ENCODE measurements at regions not wholly inside any gene's neighbourhood (a gene's known extent, or its start where the extent isn't known, plus 50 kb on each side); places are given as distances from the start of the nearest gene placed in this dataset.

DNA sequence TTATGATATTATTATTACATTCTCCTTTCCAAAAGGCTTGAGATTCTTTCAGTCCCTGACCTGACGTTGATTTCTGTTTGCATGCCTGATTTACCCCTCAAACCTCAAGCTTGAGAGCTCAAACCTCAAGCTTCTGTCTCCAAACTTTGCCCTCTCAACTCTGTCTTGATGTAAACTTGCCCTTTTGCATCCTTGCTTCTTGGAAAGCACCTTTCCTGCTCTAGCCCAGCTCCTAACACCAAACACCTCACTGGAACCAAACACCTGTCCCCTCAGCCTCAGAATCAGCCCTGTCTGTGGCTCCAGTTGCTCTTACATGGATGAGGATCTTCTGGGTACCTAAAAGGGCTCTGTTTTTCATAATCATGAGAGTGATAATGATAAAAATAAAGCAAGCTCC, 109.2 kb downstream of the GP2 start:
- Histone ChIP-seq H3K36me3 (ENCODE audit: insufficient read depth, low read length, poor library complexity, severe bottlenecking) (no peaks in the 10 kb centered on the region), H3K4me3 (ENCODE audit: low read depth, low read length, poor library complexity, severe bottlenecking) (no peak overlapping the region), H3K27ac (ENCODE audit: low read depth, low read length, poor library complexity, severe bottlenecking) (no peak overlapping the region), H3K27me3 (replicated peaks; ENCODE audit: insufficient read depth, low read depth, low read length, poor library complexity) (peaks cover 18% of the 10 kb centered on the region), H3K9me3 (ENCODE audit: low read depth, low read length, poor library complexity, severe bottlenecking) (no peaks in the 10 kb centered on the region), H3K4me1 (ENCODE audit: insufficient read depth, low read length, poor library complexity, severe bottlenecking) (no peaks in the 10 kb centered on the region)
- BruUV-seq (replicated peaks) = no TSS peak
- intact Hi-C loops (cut with micrococcal nuclease; ENCODE audit: unreplicated experiment) = no loop called here
- DNase-seq (ENCODE audit: low spot score) = no peak
- CTCF ChIA-PET = interaction anchor here (0.6 kb wide), 1 partner anchor 398 kb away, joined by 3 read pairs; no protein-coding TSS in a partner anchor
- POLR2A ChIA-PET (ENCODE audit: low non-redundant PET) = no interaction called here
- TF ChIP-seq EZH2 (IDR thresholded peaks at IDR 0.05; ENCODE audit: borderline replicate concordance, low read depth, low read length, poor library complexity, severe bottlenecking) = no peak
- TF ChIP-seq, protein P1, sequence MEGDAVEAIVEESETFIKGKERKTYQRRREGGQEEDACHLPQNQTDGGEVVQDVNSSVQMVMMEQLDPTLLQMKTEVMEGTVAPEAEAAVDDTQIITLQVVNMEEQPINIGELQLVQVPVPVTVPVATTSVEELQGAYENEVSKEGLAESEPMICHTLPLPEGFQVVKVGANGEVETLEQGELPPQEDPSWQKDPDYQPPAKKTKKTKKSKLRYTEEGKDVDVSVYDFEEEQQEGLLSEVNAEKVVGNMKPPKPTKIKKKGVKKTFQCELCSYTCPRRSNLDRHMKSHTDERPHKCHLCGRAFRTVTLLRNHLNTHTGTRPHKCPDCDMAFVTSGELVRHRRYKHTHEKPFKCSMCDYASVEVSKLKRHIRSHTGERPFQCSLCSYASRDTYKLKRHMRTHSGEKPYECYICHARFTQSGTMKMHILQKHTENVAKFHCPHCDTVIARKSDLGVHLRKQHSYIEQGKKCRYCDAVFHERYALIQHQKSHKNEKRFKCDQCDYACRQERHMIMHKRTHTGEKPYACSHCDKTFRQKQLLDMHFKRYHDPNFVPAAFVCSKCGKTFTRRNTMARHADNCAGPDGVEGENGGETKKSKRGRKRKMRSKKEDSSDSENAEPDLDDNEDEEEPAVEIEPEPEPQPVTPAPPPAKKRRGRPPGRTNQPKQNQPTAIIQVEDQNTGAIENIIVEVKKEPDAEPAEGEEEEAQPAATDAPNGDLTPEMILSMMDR (conservative IDR thresholded peaks at IDR 0.05; ENCODE audit: low read depth, low read length) = no peak

DNA sequence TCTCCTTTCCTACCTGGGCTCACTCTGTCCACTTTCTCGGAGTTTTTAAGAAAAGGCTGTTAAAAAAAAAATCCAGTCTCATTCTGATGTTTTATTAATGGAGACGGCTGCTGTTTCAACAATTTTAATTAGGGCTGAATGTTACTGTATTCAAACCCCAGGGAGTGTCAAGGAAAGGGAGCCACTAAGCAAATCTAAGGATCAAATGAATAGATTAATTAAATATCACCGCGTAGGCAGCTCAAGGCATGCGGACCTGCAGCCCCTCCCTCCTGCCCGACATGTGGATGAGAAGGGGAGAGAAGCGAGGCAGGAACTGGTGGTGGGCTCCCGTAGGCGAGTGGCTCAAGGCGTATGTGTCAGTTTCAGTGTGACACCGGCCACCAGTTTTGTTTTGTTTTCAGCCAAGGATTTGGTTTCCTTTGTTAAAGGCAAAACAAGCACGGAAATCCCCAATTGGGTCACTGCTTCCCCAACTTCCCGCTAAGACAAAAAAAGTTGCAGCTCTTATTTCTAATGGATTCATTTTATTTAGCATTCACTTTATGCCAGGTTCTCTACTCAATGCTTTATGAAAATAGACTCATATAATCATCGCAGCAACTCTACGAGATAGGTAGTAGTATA, 110.6 kb downstream of the GP2 start:
- intact Hi-C loops (cut with micrococcal nuclease; ENCODE audit: unreplicated experiment) = no loop called here
- no peak for DNase-seq (ENCODE audit: low spot score)
- H3K27me3 ChIP-seq (replicated peaks; ENCODE audit: insufficient read depth, low read depth, low read length, poor library complexity) = peaks cover 18% of the 10 kb centered on the region
- H3K36me3 ChIP-seq (ENCODE audit: insufficient read depth, low read length, poor library complexity, severe bottlenecking) = no peaks in the 10 kb centered on the region
- CTCF ChIA-PET = no interaction called here
- no peak overlapping the region for H3K4me3 ChIP-seq (ENCODE audit: low read depth, low read length, poor library complexity, severe bottlenecking)
- no peaks in the 10 kb centered on the region for H3K4me1 ChIP-seq (ENCODE audit: insufficient read depth, low read length, poor library complexity, severe bottlenecking)
- POLR2A ChIA-PET (ENCODE audit: low non-redundant PET) = no interaction called here
- no TSS peak for BruUV-seq (replicated peaks)
- TF ChIP-seq, protein P1 (conservative IDR thresholded peaks at IDR 0.05; ENCODE audit: low read depth, low read length) = no peak
- no peak for TF ChIP-seq EZH2 (IDR thresholded peaks at IDR 0.05; ENCODE audit: borderline replicate concordance, low read depth, low read length, poor library complexity, severe bottlenecking)
- H3K27ac ChIP-seq (ENCODE audit: low read depth, low read length, poor library complexity, severe bottlenecking) = no peak overlapping the region
- no peaks in the 10 kb centered on the region for H3K9me3 ChIP-seq (ENCODE audit: low read depth, low read length, poor library complexity, severe bottlenecking)

DNA sequence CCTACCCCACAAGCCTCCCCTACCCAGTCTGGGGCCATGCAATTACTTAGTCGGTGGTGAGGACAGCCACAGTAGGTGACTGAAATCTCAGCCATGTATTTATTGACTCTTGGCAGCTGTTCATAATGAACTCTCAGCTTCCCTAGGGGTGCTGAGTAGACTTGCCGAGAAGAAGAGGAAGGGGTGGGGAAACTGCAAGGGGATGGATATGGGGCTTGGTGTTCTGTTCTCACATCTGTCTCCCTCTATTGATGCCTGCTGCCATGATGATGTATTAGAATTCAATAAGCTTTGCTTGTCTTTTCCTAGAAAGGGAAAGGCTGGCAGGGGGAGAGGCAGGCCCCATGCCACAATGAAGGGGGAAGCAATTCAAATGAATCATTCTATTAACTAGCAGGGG, 112.9 kb downstream of the GP2 start:
- intact Hi-C loops (cut with micrococcal nuclease; ENCODE audit: unreplicated experiment) = no loop called here
- ChIA-PET CTCF (no interaction called here), POLR2A (ENCODE audit: low non-redundant PET) (no interaction called here)
- no peak for TF ChIP-seq EZH2 (IDR thresholded peaks at IDR 0.05; ENCODE audit: borderline replicate concordance, low read depth, low read length, poor library complexity, severe bottlenecking)
- TF ChIP-seq, protein P1 (conservative IDR thresholded peaks at IDR 0.05; ENCODE audit: low read depth, low read length) = no peak
- Histone ChIP-seq H3K4me3 (ENCODE audit: low read depth, low read length, poor library complexity, severe bottlenecking) (no peak overlapping the region), H3K27me3 (replicated peaks; ENCODE audit: insufficient read depth, low read depth, low read length, poor library complexity) (peaks cover 22% of the 10 kb centered on the region), H3K27ac (ENCODE audit: low read depth, low read length, poor library complexity, severe bottlenecking) (no peak overlapping the region), H3K4me1 (ENCODE audit: insufficient read depth, low read length, poor library complexity, severe bottlenecking) (no peaks in the 10 kb centered on the region), H3K36me3 (ENCODE audit: insufficient read depth, low read length, poor library complexity, severe bottlenecking) (no peaks in the 10 kb centered on the region), H3K9me3 (ENCODE audit: low read depth, low read length, poor library complexity, severe bottlenecking) (no peaks in the 10 kb centered on the region)
- BruUV-seq (replicated peaks) = no TSS peak
- no peak for DNase-seq (ENCODE audit: low spot score)

Data from A673 (cell line).